Esophagus squamous epithelium (tissue), 4 donors: ENCODE measurements at regions not wholly inside any gene's neighbourhood (a gene's known extent, or its start where the extent isn't known, plus 50 kb on each side); places are given as distances from the start of the nearest gene placed in this dataset.

Experiments
- POLR2A ChIP-seq, 4 donors: fragments of 450-650 bp; IDR thresholded peaks; one replicate each; pipeline ENCODE4 v1.6.1; 2017; ENCODE audit warnings: antibody characterized with exemption in 4 of 4, mild to moderate bottlenecking in 4 of 4, moderate library complexity in 3 of 4
- TF ChIP-seq, protein P1 (sequence below), 6 experiments: fragments of 450-650 bp in 4 of 6; fragments of 200-600 bp in 2 of 6; sonication (generic) in 2 of 6; IDR thresholded peaks; one replicate each; pipeline ENCODE4 v1.5.1; 2016 to 2019; ENCODE audit warnings: antibody characterized with exemption in 6 of 6, mild to moderate bottlenecking in 4 of 6, moderate library complexity in 4 of 6

DNA sequence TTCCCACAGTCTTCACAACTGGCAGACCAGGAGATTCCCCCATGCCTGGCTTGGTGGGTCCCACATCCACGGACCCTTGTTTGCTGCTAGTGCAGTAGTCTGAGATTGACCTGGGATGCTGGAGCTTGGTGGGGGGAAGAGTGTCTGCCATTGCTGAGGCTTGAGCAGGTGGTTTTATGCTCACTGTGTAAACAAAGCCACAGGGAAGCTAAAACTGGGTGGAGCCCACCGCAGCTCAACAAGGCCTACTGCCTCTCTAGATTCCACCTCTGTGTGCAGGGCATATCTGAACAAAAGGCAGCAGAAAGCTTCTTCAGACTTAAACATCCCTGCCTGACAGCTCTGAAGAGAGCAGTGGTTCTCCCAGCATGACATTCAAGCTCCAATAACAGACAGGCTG is 177.3 kb upstream of the ETV3 start:
- no peak for TF ChIP-seq POLR2A (IDR thresholded peaks at IDR 0.05)
- TF ChIP-seq, protein P1, sequence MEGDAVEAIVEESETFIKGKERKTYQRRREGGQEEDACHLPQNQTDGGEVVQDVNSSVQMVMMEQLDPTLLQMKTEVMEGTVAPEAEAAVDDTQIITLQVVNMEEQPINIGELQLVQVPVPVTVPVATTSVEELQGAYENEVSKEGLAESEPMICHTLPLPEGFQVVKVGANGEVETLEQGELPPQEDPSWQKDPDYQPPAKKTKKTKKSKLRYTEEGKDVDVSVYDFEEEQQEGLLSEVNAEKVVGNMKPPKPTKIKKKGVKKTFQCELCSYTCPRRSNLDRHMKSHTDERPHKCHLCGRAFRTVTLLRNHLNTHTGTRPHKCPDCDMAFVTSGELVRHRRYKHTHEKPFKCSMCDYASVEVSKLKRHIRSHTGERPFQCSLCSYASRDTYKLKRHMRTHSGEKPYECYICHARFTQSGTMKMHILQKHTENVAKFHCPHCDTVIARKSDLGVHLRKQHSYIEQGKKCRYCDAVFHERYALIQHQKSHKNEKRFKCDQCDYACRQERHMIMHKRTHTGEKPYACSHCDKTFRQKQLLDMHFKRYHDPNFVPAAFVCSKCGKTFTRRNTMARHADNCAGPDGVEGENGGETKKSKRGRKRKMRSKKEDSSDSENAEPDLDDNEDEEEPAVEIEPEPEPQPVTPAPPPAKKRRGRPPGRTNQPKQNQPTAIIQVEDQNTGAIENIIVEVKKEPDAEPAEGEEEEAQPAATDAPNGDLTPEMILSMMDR (IDR thresholded peaks at IDR 0.05), result no peak
